Activated naive CD4-positive, alpha-beta T cell treated with anti-CD3 and anti-CD28 coated beads, Interleukin-2, amount 50 U/mL, for 72 hours (primary cell): ENCODE measurements at regions not wholly inside any gene's neighbourhood (a gene's known extent, or its start where the extent isn't known, plus 50 kb on each side); places are given as distances from the start of the nearest gene placed in this dataset.
A peak's percentile ranks its signal among the peaks of the same experiment; 100 is the strongest.
"Not testable (repeated sequence)": the region's sequence is repeated elsewhere in the genome, so short reads cannot be mapped to it uniquely, and the experiment has no call there.

Experiments
- ATAC-seq, 2 donors: fragments of 150-1000 bp; cut with Tn5 transposase; 2 replicates each; pipeline ENCODE4 v1.10.0; 2021; ENCODE audit warnings: mild to moderate bottlenecking in 2 of 2, moderate library complexity in 2 of 2
- DNase-seq, 2 donors: peaks; one replicate each; pipeline ENCODE4 v3.0.0; 2021 to 2022; ENCODE audit warnings: low spot score in 2 of 2
- H3K27ac Mint-ChIP-seq, 2 donors: one replicate each; pipeline ENCODE4 v1.8.0; 2022; ENCODE audit warnings: mild to moderate bottlenecking in 2 of 2, mixed read lengths in 2 of 2
- H3K36me3 Mint-ChIP-seq, 2 donors: one replicate each; pipeline ENCODE4 v1.8.0; 2022; ENCODE audit warnings: mixed read lengths in 2 of 2
- H3K9me3 Mint-ChIP-seq, 2 donors: one replicate each; pipeline ENCODE4 v1.8.0; 2022; ENCODE audit warnings: mixed read lengths in 2 of 2

GRCh38 chr11:129700701-129701100 is 114.9 kb upstream of the TMEM45B start:
- no peaks in the 10 kb centered on the region for H3K36me3 Mint-ChIP-seq
- no peak for DNase-seq
- H3K27ac Mint-ChIP-seq, result peak overlapping the region in 1 of 2 donors; percentile 22
- no peak for ATAC-seq
- no peaks in the 10 kb centered on the region for H3K9me3 Mint-ChIP-seq

GRCh38 chr11:129701706-129702105 is 113.9 kb upstream of the TMEM45B start:
- Mint-ChIP-seq H3K27ac (no peak overlapping the region), H3K36me3 (no peaks in the 10 kb centered on the region), H3K9me3 (no peaks in the 10 kb centered on the region)
- DNase-seq (no peak), ATAC-seq (no peak)

- ATAC-seq (no peak), DNase-seq (no peak)
- Mint-ChIP-seq H3K27ac (no peak overlapping the region), H3K9me3 (no peaks in the 10 kb centered on the region), H3K36me3 (no peaks in the 10 kb centered on the region)
Measured at GRCh38 chr11:129702410-129703398, 112.9 kb upstream of the TMEM45B start.

GRCh38 chr11:129703846-129704245 is 111.8 kb upstream of the TMEM45B start:
- H3K36me3 Mint-ChIP-seq, result no peaks in the 10 kb centered on the region
- H3K27ac Mint-ChIP-seq, result peak overlapping the region in 1 of 2 donors; percentile 57
- no peaks in the 10 kb centered on the region for H3K9me3 Mint-ChIP-seq
- DNase-seq, result no peak
- no peak for ATAC-seq

- Mint-ChIP-seq H3K36me3 (no peaks in the 10 kb centered on the region), H3K27ac (no peak overlapping the region), H3K9me3 (no peaks in the 10 kb centered on the region)
- DNase-seq, result no peak
- no peak for ATAC-seq
Measured at GRCh38 chr11:129704831-129705230, 110.8 kb upstream of the TMEM45B start.

- DNase-seq, result no peak
- Mint-ChIP-seq H3K9me3 (no peaks in the 10 kb centered on the region), H3K27ac (no peak overlapping the region), H3K36me3 (no peaks in the 10 kb centered on the region)
- ATAC-seq, result no peak
Measured at GRCh38 chr11:129705341-129705740, 110.3 kb upstream of the TMEM45B start.

- no peak overlapping the region for H3K27ac Mint-ChIP-seq
- ATAC-seq (no peak), DNase-seq (no peak)
- H3K36me3 Mint-ChIP-seq, result no peaks in the 10 kb centered on the region
- no peaks in the 10 kb centered on the region for H3K9me3 Mint-ChIP-seq
Measured at GRCh38 chr11:129705933-129706332, 109.7 kb upstream of the TMEM45B start.

GRCh38 chr11:129709801-129710398 is 105.7 kb upstream of the TMEM45B start:
- Mint-ChIP-seq H3K27ac (no peak overlapping the region), H3K36me3 (peaks cover 0 to 5% of the 10 kb centered on the region in 2 donors), H3K9me3 (no peaks in the 10 kb centered on the region)
- DNase-seq (no peak), ATAC-seq (no peak)

- ATAC-seq (no peak), DNase-seq (no peak)
- H3K27ac Mint-ChIP-seq, result no peak overlapping the region
- H3K9me3 Mint-ChIP-seq, result peaks cover 0 to 3% of the 10 kb centered on the region in 2 donors
- H3K36me3 Mint-ChIP-seq, result peaks cover 0 to 5% of the 10 kb centered on the region in 2 donors
Measured at GRCh38 chr11:129710423-129710822, 105.2 kb upstream of the TMEM45B start.

- DNase-seq, result no peak
- H3K36me3 Mint-ChIP-seq, result peaks cover 0 to 5% of the 10 kb centered on the region in 2 donors
- H3K9me3 Mint-ChIP-seq, result peaks cover 0 to 5% of the 10 kb centered on the region in 2 donors
- H3K27ac Mint-ChIP-seq, result no peak overlapping the region
- ATAC-seq, result no peak
Measured at GRCh38 chr11:129711760-129712159, 103.9 kb upstream of the TMEM45B start.

GRCh38 chr11:129712486-129713240 is 103.0 kb upstream of the TMEM45B start:
- H3K27ac Mint-ChIP-seq, H3K36me3 Mint-ChIP-seq, ATAC-seq, DNase-seq, H3K9me3 Mint-ChIP-seq: not testable (repeated sequence)

GRCh38 chr11:129719037-129719436 is 96.6 kb upstream of the TMEM45B start:
- Mint-ChIP-seq H3K9me3 (peaks cover 0 to 5% of the 10 kb centered on the region in 2 donors), H3K36me3 (no peaks in the 10 kb centered on the region), H3K27ac (no peak overlapping the region)
- no peak for DNase-seq
- no peak for ATAC-seq

- ATAC-seq, result no peak
- peaks cover 0 to 4% of the 10 kb centered on the region in 2 donors for H3K9me3 Mint-ChIP-seq
- DNase-seq, result no peak
- no peak overlapping the region for H3K27ac Mint-ChIP-seq
- no peaks in the 10 kb centered on the region for H3K36me3 Mint-ChIP-seq
Measured at GRCh38 chr11:129720156-129720555, 95.5 kb upstream of the TMEM45B start.

- no peaks in the 10 kb centered on the region for H3K36me3 Mint-ChIP-seq
- no peak overlapping the region for H3K27ac Mint-ChIP-seq
- no peaks in the 10 kb centered on the region for H3K9me3 Mint-ChIP-seq
- ATAC-seq (no peak), DNase-seq (no peak)
Measured at GRCh38 chr11:129720994-129721393, 94.7 kb upstream of the TMEM45B start.

GRCh38 chr11:129721685-129722084 is 94.0 kb upstream of the TMEM45B start:
- ATAC-seq (no peak), DNase-seq (no peak)
- H3K36me3 Mint-ChIP-seq, result no peaks in the 10 kb centered on the region
- no peaks in the 10 kb centered on the region for H3K9me3 Mint-ChIP-seq
- H3K27ac Mint-ChIP-seq, result no peak overlapping the region

- no peaks in the 10 kb centered on the region for H3K9me3 Mint-ChIP-seq
- H3K36me3 Mint-ChIP-seq, result no peaks in the 10 kb centered on the region
- DNase-seq (no peak), ATAC-seq (no peak)
- H3K27ac Mint-ChIP-seq, result no peak overlapping the region
Measured at GRCh38 chr11:129722529-129722928, 93.1 kb upstream of the TMEM45B start.

GRCh38 chr11:129723146-129723760 is 92.4 kb upstream of the TMEM45B start:
- Mint-ChIP-seq H3K36me3 (no peaks in the 10 kb centered on the region), H3K9me3 (no peaks in the 10 kb centered on the region), H3K27ac (peak overlapping the region in 1 of 2 donors; percentile 59)
- ATAC-seq (no peak), DNase-seq (no peak)
